Stimulated activated CD4-positive, alpha-beta T cell treated with anti-CD3 and anti-CD28 coated beads, Interleukin-12 subunit alpha, Interleukin-12 subunit beta, amount 100 ng/mL, for 4 hours (primary cell): ENCODE measurements at regions not wholly inside any gene's neighbourhood (a gene's known extent, or its start where the extent isn't known, plus 50 kb on each side); places are given as distances from the start of the nearest gene placed in this dataset.
"Not testable (repeated sequence)": the region's sequence is repeated elsewhere in the genome, so short reads cannot be mapped to it uniquely, and the experiment has no call there.

Source experiments
- DNase-seq: peaks from one replicate; pipeline ENCODE4 v3.0.0-alpha.2; 2020

GRCh38 chr2:35931115-35931514 is 424.5 kb upstream of the CRIM1 start:
- DNase-seq: no peak

- DNase-seq: no peak
Observed at GRCh38 chr2:35929551-35929950, 426.0 kb upstream of the CRIM1 start.

- DNase-seq: no peak
Observed at GRCh38 chr2:35920061-35920460, 435.5 kb upstream of the CRIM1 start.

GRCh38 chr2:35915261-35915660 is 440.3 kb upstream of the CRIM1 start:
- DNase-seq: no peak

GRCh38 chr2:35891936-35892335 is 463.6 kb upstream of the CRIM1 start:
- no peak for DNase-seq

DNA sequence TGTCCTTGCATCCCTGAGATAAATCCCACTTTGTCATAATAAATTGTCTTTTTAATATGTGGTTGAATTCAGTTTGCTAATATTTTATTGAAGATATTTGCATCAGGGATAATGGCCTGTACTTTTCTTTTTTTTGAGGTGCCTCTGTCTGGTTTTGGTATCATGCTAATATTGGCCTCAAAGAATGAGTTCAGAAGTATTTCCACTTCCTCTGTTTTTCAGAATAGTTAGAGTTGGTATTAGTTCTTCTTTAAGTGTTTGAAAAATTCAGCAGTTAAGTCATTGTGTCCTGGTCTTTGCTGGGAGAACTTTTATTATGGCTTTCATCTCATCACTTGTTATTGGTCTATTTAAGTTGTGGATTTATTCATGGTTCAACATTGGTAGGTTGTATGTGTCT is 464.1 kb upstream of the CRIM1 start:
- DNase-seq: no peak

- DNase-seq: no peak
Observed at GRCh38 chr2:35887146-35887545, 468.4 kb upstream of the CRIM1 start.

GRCh38 chr2:35873921-35874320 is 481.7 kb upstream of the CRIM1 start:
- DNase-seq: no peak

DNA sequence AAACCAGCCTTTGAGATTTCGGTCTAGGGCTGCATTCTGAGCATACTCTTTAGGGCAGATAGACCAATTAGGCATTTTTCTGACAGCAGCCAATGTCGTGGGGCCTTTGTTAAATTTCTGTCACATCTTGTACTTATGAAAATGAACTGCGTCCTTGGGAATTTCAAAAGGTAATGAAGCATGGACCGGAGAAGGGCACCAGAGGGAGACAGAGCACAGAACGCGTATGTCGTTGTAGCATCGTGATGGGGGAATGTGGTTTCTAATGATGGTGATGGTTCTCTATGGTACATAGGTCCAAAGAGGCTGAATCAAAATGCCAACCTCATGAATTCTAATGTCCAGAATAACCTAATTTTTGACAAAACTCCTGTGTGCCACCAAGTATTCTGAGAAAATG is 483.9 kb upstream of the CRIM1 start:
- no peak for DNase-seq

GRCh38 chr2:35870713-35871112 is 484.9 kb upstream of the CRIM1 start:
- DNase-seq: no peak

DNA sequence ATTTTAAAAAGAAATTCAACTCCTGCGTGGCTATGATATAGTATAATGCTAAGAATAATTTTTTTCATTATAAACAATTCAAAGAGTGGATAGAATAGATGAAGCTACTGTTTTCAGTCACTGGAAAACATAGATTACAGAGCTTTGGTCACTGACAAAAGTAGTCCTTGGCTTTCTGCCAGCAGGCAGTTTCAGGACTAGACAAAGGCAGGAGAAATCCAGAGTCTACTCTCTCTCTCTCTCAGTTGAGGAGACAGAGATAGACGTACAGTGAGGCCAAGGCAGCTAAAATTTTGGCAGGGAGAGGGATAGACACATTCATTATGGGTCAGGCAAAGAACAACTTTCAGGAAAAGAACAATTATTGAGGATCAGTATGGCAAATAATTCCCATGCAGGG is 491.4 kb upstream of the CRIM1 start:
- DNase-seq: no peak

- no peak for DNase-seq
Observed at GRCh38 chr2:35858216-35858615, 497.4 kb upstream of the CRIM1 start.

DNA sequence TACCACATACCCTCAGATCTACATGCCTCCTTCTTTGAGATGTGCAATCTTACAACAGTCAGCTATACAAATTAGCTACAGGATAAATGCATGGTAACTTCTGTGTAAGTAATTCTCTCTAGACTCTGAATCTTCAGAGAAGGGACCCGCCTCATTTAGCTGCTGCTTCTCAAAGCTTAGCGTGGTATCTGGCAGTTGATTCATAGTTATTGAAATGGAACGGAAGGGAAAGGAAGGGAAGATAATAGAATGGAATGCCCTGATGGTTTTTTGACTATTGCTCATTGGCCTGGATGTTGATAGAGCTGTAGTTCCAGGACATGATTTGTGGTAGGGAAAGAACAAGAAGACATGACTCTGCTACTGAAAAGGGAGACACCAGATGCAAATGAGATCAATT is 498.1 kb upstream of the CRIM1 start:
- no peak for DNase-seq

DNA sequence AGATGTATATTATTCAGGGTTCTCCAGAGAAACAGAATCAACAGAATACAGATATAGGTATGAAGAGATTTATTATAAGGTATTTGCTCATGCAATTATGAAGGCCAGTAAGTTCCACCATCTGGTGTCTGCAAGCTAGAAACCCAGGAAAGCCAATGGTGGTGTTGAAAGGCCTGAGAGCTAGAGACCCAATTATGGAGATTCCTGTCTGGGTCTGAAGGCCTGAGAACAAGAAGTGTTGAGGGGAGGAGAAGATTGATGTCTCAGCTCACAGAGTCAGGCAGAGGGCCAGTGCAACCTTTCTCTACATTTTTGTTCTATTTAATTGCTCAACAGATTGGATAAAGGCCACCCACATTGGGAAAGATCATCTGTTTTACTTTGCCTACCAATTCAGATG is 524.2 kb upstream of the CRIM1 start:
- DNase-seq: no peak

GRCh38 chr2:35830833-35831232 is 524.7 kb upstream of the CRIM1 start:
- DNase-seq: no peak

DNA sequence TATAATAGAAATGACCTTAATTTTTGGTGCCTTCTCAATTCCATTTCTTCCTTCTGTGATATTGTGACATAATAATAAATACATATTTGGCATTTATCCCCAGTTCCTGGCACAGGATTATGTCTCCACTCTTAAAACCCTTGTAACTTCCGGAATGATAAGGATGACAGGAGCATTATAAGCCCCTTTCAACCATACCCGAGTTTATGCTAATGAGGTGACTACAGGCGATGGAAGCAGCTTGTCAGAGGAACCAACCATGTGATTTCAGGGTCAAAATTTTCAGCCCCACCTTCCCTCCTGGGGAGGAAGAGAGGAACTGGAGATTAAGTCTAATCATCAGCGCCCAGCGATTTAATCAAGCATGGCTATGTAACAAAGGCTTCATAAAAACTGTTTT is 528.5 kb upstream of the CRIM1 start:
- no peak for DNase-seq

DNA sequence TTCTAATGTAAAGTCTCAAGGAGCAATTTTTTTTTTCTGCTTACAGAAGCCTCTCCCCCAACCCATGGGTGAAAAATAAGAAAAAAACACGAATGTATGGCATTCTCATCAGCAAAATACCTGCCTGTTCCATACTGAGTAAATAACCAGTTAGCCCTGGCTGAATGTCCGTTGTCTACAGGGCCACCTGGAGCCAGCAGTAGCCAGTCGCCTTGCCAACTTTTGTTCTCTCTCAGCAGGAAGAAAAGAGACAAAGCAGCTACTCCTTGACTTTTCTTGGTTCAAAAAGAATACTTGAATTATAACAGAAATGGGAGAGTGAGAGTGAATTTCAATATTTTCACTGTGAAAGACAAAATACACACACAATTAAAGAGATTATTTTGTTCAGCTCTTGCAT is 532.9 kb upstream of the CRIM1 start:
- no peak for DNase-seq

GRCh38 chr2:35821675-35822074 is 533.9 kb upstream of the CRIM1 start:
- DNase-seq: no peak

GRCh38 chr2:35820391-35820790 is 535.2 kb upstream of the CRIM1 start:
- DNase-seq: no peak

DNA sequence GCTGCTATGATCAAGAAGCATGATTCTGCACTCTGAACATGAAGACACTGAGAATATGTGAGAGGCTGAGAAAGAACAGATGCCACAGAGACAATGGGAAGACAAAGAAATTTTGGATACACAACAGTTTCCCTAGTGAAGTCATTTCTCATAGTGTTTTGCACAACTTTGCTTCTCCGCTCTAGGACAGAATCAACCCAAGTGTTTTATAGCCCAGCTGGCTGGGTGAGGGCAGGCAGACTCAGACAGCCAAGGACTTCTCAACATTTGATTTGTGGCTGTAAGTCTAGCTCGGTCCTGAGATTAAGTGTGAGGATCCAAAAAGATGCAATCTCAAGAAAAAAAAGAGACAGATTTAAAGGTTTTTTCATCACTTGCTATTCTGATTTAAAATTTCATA is 536.5 kb upstream of the CRIM1 start:
- no peak for DNase-seq

GRCh38 chr2:35818359-35818758 is 537.2 kb upstream of the CRIM1 start:
- DNase-seq: not testable (repeated sequence)

DNA sequence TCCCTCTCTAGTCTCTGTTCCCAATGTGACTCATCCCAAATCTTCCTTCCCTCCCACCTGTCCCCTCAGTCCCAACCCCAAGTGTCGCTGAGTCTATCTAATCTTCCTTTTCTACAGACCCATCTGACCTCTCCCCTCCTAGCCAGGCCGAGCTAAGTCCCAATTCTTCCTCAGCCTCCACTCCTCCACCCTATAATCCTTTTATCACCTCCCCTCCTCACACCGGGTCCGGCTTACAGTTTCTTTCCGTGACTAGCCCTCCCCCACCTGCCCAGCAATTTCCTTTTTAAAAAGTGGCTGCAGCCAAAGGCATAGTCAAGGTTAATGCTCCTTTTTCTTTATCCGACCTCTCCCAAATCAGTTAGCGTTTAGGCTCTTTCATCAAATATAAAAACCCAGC is 541.0 kb upstream of the CRIM1 start:
- not testable (repeated sequence) for DNase-seq

GRCh38 chr2:35803126-35803525 is 552.5 kb upstream of the CRIM1 start:
- no peak for DNase-seq

- no peak for DNase-seq
Observed at GRCh38 chr2:35794796-35795450, 560.7 kb upstream of the CRIM1 start.

- DNase-seq: no peak
Observed at GRCh38 chr2:35790292-35790691, 565.3 kb upstream of the CRIM1 start.

- DNase-seq: no peak
Observed at GRCh38 chr2:35788543-35788942, 567.0 kb upstream of the CRIM1 start.
